ENCODE measurements at regions not wholly inside any gene's neighbourhood (a gene's known extent, or its start where the extent isn't known, plus 50 kb on each side); places are given as distances from the start of the nearest gene placed in this dataset.

GRCh38 chr14:42200957-42201356 lies 594.3 kb downstream of the LRFN5 start:
- TF ChIP-seq CTCF (IDR thresholded peaks at IDR 0.05): no peak; the same call in 1 of the 2 replicates
- no peak for TF ChIP-seq TCF7L2 (IDR thresholded peaks at IDR 0.05; ENCODE audit: low read depth, low read length)
- TF ChIP-seq REST (IDR thresholded peaks at IDR 0.05; ENCODE audit: insufficient read depth in 1 of 2, low read depth in 2 of 2, low read length in 1 of 2): no peak
- no peak for TF ChIP-seq POLR2AphosphoS5 (IDR thresholded peaks at IDR 0.05; ENCODE audit: low read depth, low read length)
- TF ChIP-seq SIN3A (IDR thresholded peaks at IDR 0.05; ENCODE audit: borderline replicate concordance, insufficient read depth, low read depth, low read length): no peak
- Histone ChIP-seq H3K4me1 (ENCODE audit: control insufficient read depth, insufficient read depth, low read length) (no peaks in the 10 kb centered on the region), H3K36me3 (ENCODE audit: control insufficient read depth, insufficient read depth, low read length) (no peaks in the 10 kb centered on the region), H3K4me3 (ENCODE audit: low read depth in 2 of 2, low read length in 2 of 2) (no peak overlapping the region), H3K27me3 (ENCODE audit: control insufficient read depth, insufficient read depth, low read length) (no peaks in the 10 kb centered on the region), H3K9me3 (ENCODE audit: control insufficient read depth, insufficient read depth, low read depth, low read length) (peaks cover under 1% of the 10 kb centered on the region; the same call in 1 of the 2 replicates), H3K27ac (ENCODE audit: low read length) (peak overlapping the region; percentile 25; the same call in 1 of the 2 replicates)
- ChIA-PET CTCF (no interaction called here), POLR2A (no interaction called here)
- in situ Hi-C loops (cut with HindIII; ENCODE audit: low pct_unique_long_range_greater_than_20kb, low sequenced_read_pairs): no loop called here
- no peak for ATAC-seq
- BruUV-seq (replicated peaks): no TSS peak
- intact Hi-C loops (cut with micrococcal nuclease; ENCODE audit: unreplicated experiment): no loop called here
- DNase-seq (ENCODE audit: low read depth, low spot score): no peak

DNA sequence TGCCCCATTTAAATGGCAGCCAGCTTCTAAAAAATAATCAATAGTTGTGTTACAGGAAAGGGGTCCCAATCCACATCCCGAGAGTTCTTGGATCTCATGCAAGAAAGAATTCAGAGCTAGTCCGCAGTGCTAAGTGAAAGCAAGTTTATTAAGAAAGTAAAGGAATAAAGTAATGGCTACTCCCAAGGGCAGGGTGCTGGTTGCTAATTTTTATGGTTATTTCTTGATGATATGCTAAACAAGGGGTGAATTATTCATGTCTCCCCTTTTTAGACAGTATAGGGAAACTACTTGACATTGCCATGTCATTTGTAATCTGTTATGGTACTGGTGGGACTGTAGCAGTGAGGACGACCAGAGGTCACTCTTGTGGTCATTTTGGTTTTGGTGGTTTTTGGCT lies 591.3 kb downstream of the LRFN5 start:
- Histone ChIP-seq H3K27ac (ENCODE audit: low read length) (peak overlapping the region; percentile 68; the same call in 1 of the 2 replicates), H3K4me1 (ENCODE audit: control insufficient read depth, insufficient read depth, low read length) (peaks cover 9% of the 10 kb centered on the region), H3K9me3 (ENCODE audit: control insufficient read depth, insufficient read depth, low read depth, low read length) (peaks cover 7% of the 10 kb centered on the region; the same call in 1 of the 2 replicates), H3K4me3 (ENCODE audit: low read depth in 2 of 2, low read length in 2 of 2) (no peak overlapping the region), H3K36me3 (ENCODE audit: control insufficient read depth, insufficient read depth, low read length) (no peaks in the 10 kb centered on the region), H3K27me3 (ENCODE audit: control insufficient read depth, insufficient read depth, low read length) (no peaks in the 10 kb centered on the region)
- TF ChIP-seq TCF7L2 (IDR thresholded peaks at IDR 0.05; ENCODE audit: low read depth, low read length): no peak
- TF ChIP-seq REST (IDR thresholded peaks at IDR 0.05; ENCODE audit: insufficient read depth in 1 of 2, low read depth in 2 of 2, low read length in 1 of 2): no peak
- TF ChIP-seq POLR2AphosphoS5 (IDR thresholded peaks at IDR 0.05; ENCODE audit: low read depth, low read length): no peak
- no peak for TF ChIP-seq CTCF (IDR thresholded peaks at IDR 0.05)
- TF ChIP-seq SIN3A (IDR thresholded peaks at IDR 0.05; ENCODE audit: borderline replicate concordance, insufficient read depth, low read depth, low read length): no peak
- ATAC-seq (no peak), DNase-seq (ENCODE audit: low read depth, low spot score) (no peak)
- no TSS peak for BruUV-seq (replicated peaks)
- intact Hi-C loops (cut with micrococcal nuclease; ENCODE audit: unreplicated experiment) (loop anchor here (10.0 kb wide), 1 partner anchor 593 kb away; the partner anchor contains the start of gene LRFN5), in situ Hi-C loops (cut with HindIII; ENCODE audit: low pct_unique_long_range_greater_than_20kb, low sequenced_read_pairs) (no loop called here)
- ChIA-PET POLR2A (no interaction called here), CTCF (no interaction called here)

Measured in Panc1 (cell line).